Lower leg skin (tissue), 3 donors: ENCODE measurements at regions not wholly inside any gene's neighbourhood (a gene's known extent, or its start where the extent isn't known, plus 50 kb on each side); places are given as distances from the start of the nearest gene placed in this dataset.

Source experiments
- CTCF ChIP-seq, 3 donors: fragments of 450-650 bp; IDR thresholded peaks; one replicate each; pipeline ENCODE4 v1.5.1; 2016; ENCODE audit warnings: antibody characterized with exemption in 3 of 3, mild to moderate bottlenecking in 3 of 3, moderate library complexity in 2 of 3
- POLR2A ChIP-seq, 2 donors: fragments of 450-650 bp; IDR thresholded peaks; one replicate each; pipeline ENCODE4 v1.6.1; 2016 to 2017; ENCODE audit warnings: antibody characterized with exemption in 2 of 2, mild to moderate bottlenecking in 1 of 2, moderate library complexity in 1 of 2

- TF ChIP-seq CTCF (IDR thresholded peaks at IDR 0.05) (no peak), POLR2A (IDR thresholded peaks at IDR 0.05) (no peak)
These were observed 171.2 kb upstream of the RPL34 start for GRCh38 chr4:108449129-108449528.
